ENCODE measurements at regions not wholly inside any gene's neighbourhood (a gene's known extent, or its start where the extent isn't known, plus 50 kb on each side); places are given as distances from the start of the nearest gene placed in this dataset.

- TF ChIP-seq, protein P1, sequence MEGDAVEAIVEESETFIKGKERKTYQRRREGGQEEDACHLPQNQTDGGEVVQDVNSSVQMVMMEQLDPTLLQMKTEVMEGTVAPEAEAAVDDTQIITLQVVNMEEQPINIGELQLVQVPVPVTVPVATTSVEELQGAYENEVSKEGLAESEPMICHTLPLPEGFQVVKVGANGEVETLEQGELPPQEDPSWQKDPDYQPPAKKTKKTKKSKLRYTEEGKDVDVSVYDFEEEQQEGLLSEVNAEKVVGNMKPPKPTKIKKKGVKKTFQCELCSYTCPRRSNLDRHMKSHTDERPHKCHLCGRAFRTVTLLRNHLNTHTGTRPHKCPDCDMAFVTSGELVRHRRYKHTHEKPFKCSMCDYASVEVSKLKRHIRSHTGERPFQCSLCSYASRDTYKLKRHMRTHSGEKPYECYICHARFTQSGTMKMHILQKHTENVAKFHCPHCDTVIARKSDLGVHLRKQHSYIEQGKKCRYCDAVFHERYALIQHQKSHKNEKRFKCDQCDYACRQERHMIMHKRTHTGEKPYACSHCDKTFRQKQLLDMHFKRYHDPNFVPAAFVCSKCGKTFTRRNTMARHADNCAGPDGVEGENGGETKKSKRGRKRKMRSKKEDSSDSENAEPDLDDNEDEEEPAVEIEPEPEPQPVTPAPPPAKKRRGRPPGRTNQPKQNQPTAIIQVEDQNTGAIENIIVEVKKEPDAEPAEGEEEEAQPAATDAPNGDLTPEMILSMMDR (conservative IDR thresholded peaks at IDR 0.05; ENCODE audit: low read depth, low read length) = no peak
- TF ChIP-seq EZH2 (IDR thresholded peaks at IDR 0.05; ENCODE audit: low read length, unreplicated experiment) (no peak), EZH2phosphoT487 (IDR thresholded peaks at IDR 0.05; ENCODE audit: borderline replicate concordance, low read length) (no peak)
These were observed 1012.4 kb upstream of the GYPC start for GRCh38 chr2:125643585-125643984.
